ENCODE measurements at regions not wholly inside any gene's neighbourhood (a gene's known extent, or its start where the extent isn't known, plus 50 kb on each side); places are given as distances from the start of the nearest gene placed in this dataset.
"Not testable (repeated sequence)": the region's sequence is repeated elsewhere in the genome, so short reads cannot be mapped to it uniquely, and the experiment has no call there.

DNA sequence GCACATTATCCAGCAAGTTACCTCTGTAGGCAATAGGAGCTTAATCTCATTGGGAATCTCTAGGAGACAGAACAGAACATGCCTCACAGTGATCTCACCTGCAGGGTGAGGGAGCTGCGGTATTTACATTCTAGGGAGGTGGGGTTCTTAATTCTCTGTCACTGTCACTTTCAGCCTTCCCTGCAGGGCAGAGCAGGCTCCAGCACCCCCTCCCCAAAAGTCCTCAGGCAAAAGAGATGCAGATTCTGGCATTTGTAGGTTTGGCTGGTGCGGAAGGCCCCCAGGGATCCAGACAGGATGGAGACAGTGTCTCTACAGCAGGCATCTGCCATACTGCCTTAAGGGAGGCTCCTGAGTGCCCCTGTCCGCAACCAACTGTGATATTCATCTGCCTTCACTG lies 166.4 kb upstream of the ATP6AP2 start:
- DNase-seq (ENCODE audit: low read depth in 2 of 2) = no peak

DNA sequence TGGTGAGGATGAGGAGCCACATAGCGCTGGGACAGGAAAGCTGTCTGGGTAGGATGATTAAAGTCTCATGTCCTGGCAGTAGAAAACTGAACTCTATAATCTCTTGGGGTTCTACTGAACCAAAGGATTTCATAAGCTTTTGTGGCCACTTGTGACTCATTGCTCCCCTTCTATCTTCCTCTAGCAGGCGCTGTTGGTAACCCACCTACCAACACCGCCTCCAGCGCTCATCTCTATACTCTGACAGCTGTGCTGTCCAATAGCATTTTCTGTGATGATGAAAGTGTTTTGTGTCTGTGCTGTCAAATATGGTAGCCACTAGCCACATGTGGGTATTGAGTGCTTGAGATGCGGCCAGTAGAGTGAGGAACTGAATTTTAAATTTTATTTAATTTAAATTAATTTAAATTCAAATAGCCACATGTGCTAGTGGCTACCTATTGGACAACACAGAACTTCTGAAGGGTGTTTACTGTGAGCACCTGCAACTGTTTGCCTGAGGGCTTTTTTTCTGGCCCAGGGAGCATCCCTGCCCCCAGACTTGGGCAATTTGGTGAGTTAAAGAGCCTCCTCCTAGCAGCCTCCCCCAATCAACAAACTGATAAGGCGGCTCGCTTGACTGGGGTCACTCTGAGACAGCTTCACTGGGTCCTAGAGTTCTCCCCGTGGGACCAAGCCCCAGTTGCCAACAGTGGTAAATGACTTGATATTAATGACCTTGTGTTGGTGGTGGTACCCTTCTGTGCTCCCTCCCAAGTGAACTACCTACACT lies 169.2 kb upstream of the ATP6AP2 start:
- no peak for DNase-seq (ENCODE audit: low read depth in 2 of 2)

DNA sequence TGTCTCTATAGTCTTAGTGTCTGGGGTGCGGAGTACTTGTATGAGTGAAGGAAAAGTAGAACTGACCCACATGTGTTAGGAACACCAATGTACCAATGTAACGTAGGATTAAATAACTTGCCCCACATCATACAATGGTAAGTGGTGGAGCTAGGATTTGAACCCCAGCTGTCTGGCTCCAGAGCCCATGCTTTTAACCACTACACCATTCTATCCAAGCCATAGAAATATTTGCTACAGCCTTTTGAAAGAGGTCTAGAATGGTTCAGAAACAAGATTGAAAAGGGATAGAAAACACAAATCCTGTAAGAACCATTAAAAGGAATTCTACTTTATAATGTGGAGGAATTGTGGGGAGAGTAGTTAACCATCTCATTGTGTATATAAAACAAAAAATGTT lies 169.9 kb upstream of the ATP6AP2 start:
- no peak for DNase-seq (ENCODE audit: low read depth in 2 of 2)

DNA sequence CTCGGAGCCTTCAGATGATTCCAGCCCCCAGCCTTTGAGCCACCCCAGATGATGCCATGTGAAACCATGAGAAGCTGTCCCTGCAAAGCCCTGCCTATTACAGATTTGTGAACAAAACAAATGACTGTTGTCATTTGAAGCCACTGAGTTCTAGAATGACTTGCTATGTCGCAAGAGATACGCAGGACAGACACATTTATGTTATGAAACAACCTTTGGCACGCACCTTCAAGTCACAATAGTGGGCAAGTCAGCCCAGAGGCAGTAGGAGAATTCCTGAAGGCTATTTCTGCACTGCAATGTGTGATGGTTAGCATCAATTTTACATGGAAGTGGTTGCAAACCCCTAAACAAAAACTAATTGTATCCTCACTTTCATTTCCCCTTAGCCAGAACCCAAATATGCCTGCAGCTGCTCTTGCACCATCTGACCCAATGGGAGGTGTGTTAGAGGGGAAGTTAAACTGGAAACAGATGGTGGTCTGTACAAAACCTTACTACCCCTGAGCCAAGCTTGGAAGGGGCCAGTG lies 174.4 kb upstream of the ATP6AP2 start:
- no peak for DNase-seq (ENCODE audit: low read depth in 2 of 2)

DNA sequence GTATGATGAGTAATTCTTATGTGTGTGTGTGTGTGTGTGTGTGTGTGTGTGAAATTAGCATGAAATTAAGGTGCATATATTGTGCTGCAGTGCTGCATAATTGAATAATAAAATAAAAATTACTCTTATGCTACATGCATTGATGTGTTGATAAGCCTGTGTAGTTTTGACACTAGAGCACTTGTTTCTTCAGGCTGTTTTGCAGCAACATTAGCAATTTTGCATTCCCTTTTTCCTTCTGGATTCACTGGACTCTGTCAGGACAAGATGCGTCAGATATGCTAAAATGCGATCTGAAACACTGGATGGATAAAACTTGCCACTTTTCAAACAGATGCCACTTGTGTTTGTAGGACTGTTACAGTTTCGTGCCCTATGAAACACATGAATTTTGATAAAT lies 175.4 kb upstream of the ATP6AP2 start:
- DNase-seq (ENCODE audit: low read depth in 2 of 2) = no peak

DNA sequence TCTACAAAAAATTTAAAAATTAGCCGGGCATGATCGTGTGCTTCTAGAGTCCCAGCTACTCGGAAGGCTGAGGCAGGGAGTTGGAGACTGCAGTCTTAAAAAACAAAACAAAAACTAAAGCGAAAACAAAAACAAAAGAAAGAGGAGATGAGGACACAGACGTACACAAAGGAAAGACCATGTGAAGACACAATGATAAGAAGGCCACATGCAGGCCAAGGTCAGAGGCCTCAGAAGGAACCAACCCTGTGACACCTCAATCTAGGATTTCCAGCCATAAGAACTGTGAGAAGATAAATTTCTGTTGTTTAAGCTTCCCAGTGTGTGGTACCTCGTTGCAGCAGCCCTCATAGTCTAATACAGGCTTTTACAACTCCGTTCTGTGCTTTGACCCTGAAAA lies 177.0 kb upstream of the ATP6AP2 start:
- DNase-seq (ENCODE audit: low read depth in 2 of 2) = no peak

DNA sequence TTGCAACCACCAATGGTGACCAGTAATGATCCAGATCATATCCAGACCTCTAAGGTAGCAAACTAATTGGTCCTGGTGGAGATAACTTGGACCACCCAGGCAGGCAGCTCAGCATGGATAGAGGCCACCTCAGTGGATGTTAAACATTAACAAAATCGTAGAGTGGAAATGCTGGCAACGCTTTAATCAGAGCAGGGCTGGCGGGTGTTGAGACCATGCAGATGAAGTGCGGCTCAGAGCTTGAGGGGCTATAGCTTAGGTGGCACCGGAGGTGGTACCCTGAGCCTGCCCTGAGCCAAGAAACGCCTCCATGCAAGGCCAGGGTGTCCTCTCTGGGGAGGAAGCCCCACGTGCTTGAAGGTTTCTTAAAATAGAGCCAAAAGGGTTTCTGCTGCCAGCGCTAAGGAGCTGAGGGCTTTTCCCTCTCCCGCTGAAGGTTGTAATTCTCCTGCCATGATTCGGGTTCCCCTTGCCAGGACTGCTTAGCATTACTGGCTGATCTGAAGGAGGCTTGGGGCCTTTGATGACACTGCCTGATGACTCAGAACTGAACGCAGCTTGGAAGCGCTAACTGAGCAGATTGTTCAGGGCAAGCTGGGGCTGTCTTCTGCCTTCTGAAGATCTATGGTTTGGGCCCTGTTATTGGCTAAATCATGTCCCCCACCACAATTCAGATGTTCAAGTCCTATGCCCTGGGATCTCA lies 177.8 kb upstream of the ATP6AP2 start:
- DNase-seq (ENCODE audit: low read depth in 2 of 2) = no peak

DNA sequence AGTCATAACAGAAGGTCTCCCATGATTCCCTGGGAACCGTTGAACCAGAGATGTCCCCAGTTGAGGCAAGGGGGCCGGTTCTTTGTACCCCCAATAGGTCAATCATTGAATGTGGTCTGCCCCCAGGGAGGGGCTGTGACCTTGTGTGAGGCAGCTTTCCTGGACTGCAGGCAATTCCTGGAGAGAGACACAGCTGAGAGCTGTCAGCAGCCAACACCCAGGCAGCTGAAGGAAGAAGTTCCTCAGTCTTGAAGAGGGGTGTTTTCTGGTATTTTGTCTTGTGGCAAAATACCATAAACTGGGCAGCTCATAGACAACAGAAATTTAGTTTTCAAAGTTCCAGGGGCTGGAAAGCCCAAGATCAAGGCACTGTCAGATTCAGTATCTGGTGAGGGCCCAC lies 185.7 kb upstream of the ATP6AP2 start:
- DNase-seq (ENCODE audit: low read depth in 2 of 2) = no peak

DNA sequence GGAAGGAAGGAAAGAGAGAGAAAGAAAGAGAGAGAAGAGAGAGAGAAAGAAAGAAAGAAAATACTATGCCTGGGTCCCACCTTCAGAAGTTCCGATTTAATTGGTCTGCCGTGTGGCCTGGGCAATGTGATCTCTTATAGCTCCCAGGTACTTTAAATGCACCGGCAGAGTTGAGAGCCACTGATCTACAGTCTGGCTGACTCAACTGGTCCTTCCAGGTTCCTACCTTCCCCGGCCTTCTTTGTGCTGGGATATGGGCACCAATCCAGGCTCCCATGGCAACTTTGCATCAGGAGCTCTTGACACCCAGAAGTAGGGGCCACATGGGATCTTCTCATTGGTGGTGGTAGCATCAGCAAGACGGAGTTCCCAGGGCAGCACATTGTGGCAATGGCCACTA lies 186.5 kb upstream of the ATP6AP2 start:
- no peak for DNase-seq (ENCODE audit: low read depth in 2 of 2)

DNA sequence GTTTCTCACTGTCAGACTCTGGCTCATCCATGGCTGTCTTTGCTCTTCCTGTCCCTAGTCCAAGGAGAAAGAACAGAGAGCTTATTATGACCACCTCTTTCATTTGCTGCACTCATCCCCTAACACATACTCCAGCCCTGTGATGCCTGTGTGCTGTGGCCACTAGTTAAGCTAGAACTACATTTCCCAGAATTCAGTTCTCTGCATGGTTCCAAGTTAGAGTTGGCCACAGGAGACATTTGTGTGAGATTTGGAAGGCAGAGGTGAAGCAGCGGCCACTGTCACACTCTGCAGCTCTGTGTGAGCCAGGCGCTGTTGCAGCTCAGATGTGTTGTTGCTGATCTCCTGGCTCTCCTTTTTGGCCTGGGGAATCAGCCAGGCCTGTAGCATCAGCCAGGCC lies 188.2 kb upstream of the ATP6AP2 start:
- no peak for DNase-seq (ENCODE audit: low read depth in 2 of 2)

DNA sequence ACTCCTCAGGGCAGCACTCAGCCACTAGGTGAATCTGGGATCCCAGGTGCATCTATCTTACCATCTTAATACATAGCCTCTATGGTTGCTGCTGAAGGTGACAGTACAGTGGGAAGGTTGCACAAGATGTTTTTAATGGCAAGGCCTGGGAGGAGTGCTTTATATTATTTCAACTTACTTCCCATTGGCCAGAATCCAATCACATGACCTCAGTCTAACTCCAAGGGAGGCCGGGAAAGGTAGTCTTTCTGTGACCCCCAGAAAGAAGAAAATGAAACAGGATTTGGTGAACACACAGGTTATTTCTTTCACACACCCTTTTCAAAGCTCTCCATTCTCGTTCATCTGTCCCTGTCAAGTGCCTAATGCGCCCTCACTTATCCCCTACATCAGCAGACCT lies 189.1 kb upstream of the ATP6AP2 start:
- DNase-seq (ENCODE audit: low read depth in 2 of 2) = no peak

DNA sequence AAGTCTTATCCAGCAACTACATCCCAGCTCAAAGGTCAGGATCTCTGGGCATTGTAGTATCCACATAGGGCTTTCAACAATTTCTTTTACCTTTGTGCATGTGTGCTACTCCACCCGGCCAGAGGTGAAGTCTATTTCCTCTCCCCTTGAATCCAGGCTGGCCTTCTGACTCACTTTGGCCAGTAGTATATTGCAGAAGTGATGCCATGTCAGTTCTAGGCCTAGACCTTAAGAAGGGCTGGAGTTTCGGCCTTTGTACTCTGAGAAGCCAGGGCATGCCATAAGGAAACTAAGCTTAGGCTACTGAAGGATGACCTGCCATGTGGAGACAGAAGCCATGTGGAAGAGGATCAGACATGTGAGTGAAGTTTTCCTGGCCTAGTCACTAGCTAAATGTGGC lies 191.2 kb upstream of the ATP6AP2 start:
- DNase-seq (ENCODE audit: low read depth in 2 of 2) = no peak

DNA sequence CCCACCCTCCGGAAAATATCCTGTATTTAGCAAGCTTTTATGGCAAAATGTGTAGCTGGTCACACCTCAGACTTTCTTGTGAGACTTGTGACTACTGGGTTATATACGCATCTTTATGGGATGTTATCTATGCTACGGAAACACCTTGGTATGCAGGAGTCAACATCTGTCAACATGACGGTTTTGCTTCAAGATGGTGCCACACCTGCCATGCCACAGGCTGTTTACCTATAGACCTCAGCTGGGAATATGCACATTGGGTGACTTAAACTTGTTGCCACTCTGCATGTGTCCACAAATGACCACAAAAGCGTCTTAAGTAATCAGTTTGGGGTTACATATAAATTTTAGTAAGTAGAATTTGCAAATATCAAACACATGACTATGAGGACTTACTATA lies 192.3 kb upstream of the ATP6AP2 start:
- DNase-seq (ENCODE audit: low read depth in 2 of 2) = no peak

DNA sequence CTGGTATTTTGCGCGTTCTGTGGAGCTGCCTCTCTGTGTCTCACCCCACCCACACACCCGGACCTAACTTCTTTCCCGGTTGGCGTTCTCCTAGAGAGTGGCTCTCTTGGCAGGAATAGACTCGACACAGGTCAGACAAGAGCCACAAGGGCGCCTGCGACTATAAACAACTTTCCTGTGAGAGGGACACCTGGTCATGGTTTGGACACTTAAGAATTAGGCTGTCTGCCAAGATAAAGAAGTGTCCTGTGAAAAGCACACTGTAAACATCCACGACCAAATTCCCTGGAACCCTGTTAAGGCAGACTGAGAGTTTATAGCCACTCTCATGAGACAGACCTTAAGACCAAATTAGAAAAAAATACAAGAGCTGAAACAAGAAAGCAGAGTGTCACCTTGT lies 192.9 kb upstream of the ATP6AP2 start:
- not testable (repeated sequence) for DNase-seq (ENCODE audit: low read depth in 2 of 2)

DNA sequence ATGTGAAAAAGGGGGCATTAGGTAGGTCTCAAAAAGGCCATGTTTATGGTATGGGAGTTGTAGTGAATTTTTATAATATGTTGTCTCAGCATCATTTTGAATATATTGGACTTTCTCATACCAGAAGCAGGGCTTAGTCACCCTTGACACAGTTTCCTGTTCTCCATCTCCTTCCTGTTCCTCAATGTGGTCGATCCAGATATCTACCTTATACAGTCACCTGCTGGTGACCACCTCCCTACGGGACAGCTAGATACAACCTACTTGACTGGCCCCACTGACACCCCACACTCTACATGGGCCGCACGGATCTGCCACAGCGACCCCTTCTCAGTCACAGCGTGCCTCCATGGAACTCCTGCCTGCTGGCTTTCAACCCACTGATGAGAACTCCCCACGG lies 193.5 kb upstream of the ATP6AP2 start:
- DNase-seq (ENCODE audit: low read depth in 2 of 2) = not testable (repeated sequence)

DNA sequence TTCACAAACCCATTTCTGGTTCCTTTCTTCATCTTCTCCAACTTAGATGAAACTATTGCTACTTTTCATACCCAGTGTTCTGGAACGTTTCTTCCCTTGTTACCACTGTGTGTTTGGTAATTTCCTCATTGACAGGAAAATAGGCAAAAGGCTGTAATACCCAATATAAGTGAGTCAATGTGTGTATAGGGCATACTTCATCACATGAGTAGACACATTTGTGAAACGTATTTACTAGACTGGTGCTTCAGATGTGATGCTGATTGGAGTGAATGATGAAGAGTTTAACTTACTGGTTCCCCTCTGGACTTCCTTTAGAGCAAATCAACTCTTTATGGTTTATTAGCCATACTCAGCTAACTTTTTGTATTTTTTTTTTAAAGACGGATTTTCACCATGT lies 195.1 kb upstream of the ATP6AP2 start:
- DNase-seq (ENCODE audit: low read depth in 2 of 2) = no peak

DNA sequence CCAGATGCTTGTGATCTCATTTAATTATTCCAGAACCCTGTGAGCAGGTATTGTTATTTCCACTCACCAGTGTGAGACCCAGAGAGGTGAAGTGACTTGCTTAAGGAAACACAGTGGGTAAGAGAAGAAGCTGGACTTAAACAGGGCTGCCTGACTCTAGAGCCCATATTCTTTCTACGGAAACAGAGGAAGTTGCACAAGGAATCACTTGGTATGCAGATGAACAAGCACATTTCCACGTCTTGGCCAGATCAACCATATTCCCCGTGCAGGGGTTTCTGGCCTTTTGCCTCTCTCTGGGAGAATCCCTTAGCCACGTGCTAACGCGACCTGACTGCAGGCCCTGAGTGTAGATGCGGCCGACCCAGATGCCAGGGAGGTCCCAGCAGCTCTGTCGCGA lies 195.5 kb upstream of the ATP6AP2 start:
- no peak for DNase-seq (ENCODE audit: low read depth in 2 of 2)

DNA sequence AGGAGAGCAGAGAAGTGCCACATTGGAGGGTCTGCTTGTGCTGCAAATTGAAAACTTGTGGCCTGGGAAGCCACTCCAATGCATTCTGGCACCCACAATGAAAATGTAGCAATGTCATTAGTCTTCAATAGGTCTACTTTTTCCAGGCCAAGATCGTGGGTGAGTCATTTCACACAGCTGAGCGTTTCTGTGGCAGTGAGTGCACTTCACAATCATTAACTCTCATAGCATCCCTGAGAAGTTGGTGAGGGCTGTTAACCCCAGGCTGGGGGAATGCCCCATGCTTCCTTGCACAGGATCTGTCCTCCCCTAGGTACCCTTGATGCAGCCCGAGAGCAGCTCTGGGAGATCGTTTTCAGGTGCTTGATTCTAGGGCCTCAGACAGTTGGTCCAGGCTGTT lies 196.8 kb upstream of the ATP6AP2 start:
- DNase-seq (ENCODE audit: low read depth in 2 of 2) = no peak

DNA sequence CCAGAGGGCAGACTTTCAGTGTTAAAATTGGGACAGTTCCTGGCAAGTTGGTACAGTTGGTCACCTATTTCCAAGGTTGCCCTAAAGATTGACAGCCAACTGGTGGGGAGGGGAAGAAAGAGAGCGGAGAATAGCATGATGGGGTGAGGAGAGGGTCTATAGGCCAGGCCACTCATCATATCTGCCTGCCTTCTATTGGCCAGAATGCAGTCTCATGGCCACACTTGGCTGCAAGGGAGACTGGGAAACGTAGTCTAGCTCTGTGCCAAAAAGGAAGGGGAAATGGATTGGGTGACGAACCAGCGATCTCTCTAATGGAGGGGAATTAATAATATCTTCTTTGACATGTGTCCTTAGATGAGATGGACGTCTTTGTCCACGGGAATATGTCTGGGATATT lies 197.4 kb upstream of the ATP6AP2 start:
- DNase-seq (ENCODE audit: low read depth in 2 of 2) = no peak

DNA sequence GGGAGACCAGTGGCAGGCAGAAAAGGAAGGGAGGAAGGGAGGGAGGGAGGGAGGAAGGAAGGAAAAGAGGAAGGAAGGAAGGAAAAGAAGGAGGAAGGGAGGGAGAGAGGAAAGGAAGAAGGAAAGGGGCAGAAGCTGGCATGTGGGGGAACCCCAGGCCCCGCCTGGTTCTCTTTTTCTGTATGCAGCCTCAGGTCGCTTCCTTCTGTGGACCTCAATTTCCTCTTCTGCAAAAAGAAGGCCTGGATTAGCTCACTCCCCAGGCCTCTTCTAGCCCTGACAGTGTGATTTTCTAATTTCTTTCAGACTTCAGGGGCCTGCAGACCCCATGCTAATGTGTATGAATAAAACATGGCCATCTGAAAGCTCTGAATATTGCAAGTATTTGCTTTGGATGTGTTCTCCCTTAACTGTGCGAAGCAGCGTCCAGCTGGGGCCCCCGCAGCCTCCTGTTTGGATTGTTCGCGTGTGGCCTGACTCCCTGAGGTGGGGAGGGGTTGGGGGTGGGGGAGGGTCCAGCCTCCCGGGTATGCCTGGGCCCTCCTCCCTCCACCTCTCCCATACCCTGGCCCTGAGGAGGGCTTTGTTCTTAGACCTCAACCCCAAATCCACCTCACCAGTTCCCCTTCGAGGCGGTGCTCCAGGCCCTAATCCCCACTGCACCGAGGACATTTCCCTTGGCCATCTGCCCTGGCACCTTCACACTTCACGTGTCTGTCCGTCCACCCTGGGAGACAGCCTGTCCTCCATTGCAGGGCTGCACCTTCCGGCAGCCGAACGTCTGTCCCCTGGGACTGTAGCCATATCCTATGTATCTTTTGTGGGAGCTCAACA lies 199.9 kb upstream of the ATP6AP2 start:
- no peak for DNase-seq (ENCODE audit: low read depth in 2 of 2)

DNA sequence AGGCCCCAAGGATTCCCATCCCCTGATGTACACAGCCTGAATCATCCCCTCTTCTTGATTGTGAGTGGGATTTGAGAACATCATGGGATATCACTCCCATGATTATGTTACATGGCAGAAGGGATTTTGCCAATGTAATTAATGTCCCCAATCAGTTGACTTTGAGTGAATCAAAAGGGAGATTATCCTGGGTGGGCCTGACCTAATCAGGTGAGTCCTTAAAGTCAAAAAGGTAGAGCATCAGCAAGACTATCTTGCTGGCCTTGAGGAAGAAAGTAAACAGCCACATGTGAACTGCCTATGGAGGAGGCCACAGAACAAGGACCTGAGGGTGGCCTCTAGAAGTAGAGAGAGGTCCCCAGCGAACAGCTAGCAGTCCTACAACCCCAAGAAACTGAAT lies 203.1 kb upstream of the ATP6AP2 start:
- DNase-seq (ENCODE audit: low read depth in 2 of 2) = no peak

DNA sequence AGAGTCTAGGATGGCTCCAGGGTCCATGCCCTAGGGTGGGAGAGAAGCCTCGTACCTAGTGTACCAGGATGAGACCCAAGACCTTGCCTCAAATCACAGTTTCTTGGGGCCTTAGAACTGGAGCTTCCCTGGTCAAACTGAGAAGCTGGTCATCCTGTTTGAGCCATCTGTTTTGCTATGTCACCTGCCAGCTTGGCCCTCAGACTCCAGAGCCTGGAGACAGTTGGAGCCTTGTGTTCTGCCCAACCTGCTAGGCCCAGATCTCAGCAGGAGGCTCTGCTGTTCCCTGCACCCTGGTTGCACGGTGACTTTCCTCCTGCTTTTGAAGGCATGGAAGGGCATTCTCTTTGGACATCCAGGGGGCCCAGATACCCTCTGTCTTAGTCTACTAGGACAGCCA lies 206.3 kb upstream of the ATP6AP2 start:
- DNase-seq (ENCODE audit: low read depth in 2 of 2) = no peak

DNA sequence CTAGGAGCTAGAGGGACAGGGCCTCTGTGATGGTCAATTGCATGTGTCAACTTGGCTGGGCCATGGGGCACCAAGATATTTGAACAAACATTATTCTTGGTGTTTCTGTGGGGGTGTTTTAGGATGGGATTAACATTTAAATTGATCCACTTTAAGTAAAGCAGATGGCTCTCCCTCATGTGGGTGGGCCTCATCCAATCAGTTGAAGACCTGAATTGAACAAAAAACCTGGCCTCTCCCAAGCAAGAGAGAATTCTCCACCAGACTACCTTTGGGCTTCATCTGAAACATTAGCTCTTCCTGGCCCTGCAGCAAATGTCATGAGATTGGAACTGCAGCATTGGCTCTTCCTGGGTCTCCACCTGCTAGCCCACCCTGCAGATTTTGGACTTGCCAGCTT lies 207.1 kb upstream of the ATP6AP2 start:
- no peak for DNase-seq (ENCODE audit: low read depth in 2 of 2)
